ENCODE measurements at regions not wholly inside any gene's neighbourhood (a gene's known extent, or its start where the extent isn't known, plus 50 kb on each side); places are given as distances from the start of the nearest gene placed in this dataset.

GRCh38 chr14:94850309-94851211 is 80.6 kb upstream of the GSC start:
- in situ Hi-C loops (cut with HindIII; ENCODE audit: low sequenced_read_pairs), result no loop called here

GRCh38 chr14:94844593-94845152 is 74.8 kb upstream of the GSC start:
- in situ Hi-C loops (cut with HindIII; ENCODE audit: low sequenced_read_pairs), result no loop called here

- in situ Hi-C loops (cut with HindIII; ENCODE audit: low sequenced_read_pairs), result no loop called here
These were observed 70.6 kb upstream of the GSC start for GRCh38 chr14:94840467-94840866.

- in situ Hi-C loops (cut with HindIII; ENCODE audit: low sequenced_read_pairs), result no loop called here
These were observed 69.4 kb upstream of the GSC start for GRCh38 chr14:94839348-94839747.

GRCh38 chr14:94836849-94837248 is 66.9 kb upstream of the GSC start:
- in situ Hi-C loops (cut with HindIII; ENCODE audit: low sequenced_read_pairs), result no loop called here

GRCh38 chr14:94833633-94834032 is 63.7 kb upstream of the GSC start:
- in situ Hi-C loops (cut with HindIII; ENCODE audit: low sequenced_read_pairs), result no loop called here

- in situ Hi-C loops (cut with HindIII; ENCODE audit: low sequenced_read_pairs), result no loop called here
These were observed 61.2 kb upstream of the GSC start for GRCh38 chr14:94831085-94831484.

GRCh38 chr14:94827711-94828447 is 58.0 kb upstream of the GSC start:
- in situ Hi-C loops (cut with HindIII; ENCODE audit: low sequenced_read_pairs), result loop anchor here (10.0 kb wide), 1 partner anchor 53 kb away; the partner anchor contains the start of gene GSC

GRCh38 chr14:94826774-94827173 is 56.9 kb upstream of the GSC start:
- in situ Hi-C loops (cut with HindIII; ENCODE audit: low sequenced_read_pairs), result loop anchor here (10.0 kb wide), 1 partner anchor 52 kb away; the partner anchor contains the start of gene GSC

GRCh38 chr14:94823556-94824341 is 53.8 kb upstream of the GSC start:
- in situ Hi-C loops (cut with HindIII; ENCODE audit: low sequenced_read_pairs), result loop anchor here (5.0 to 10.0 kb wide), 2 partner anchors 49 to 74 kb away; partner anchors contain the start of gene GSC

GRCh38 chr14:94821705-94822104 is 51.8 kb upstream of the GSC start:
- in situ Hi-C loops (cut with HindIII; ENCODE audit: low sequenced_read_pairs), result loop anchor here (5.0 to 10.0 kb wide), 2 partner anchors 47 to 76 kb away; partner anchors contain the start of gene GSC

- in situ Hi-C loops (cut with HindIII; ENCODE audit: low sequenced_read_pairs), result loop anchor here (5.0 to 10.0 kb wide), 2 partner anchors 46 to 76 kb away; partner anchors contain the start of gene GSC
These were observed 51.0 kb upstream of the GSC start for GRCh38 chr14:94820932-94821331.

All from endothelial cell of hepatic sinusoid (primary cell).